ENCODE measurements at regions not wholly inside any gene's neighbourhood (a gene's known extent, or its start where the extent isn't known, plus 50 kb on each side); places are given as distances from the start of the nearest gene placed in this dataset.
"Not testable (repeated sequence)": the region's sequence is repeated elsewhere in the genome, so short reads cannot be mapped to it uniquely, and the experiment has no call there.

DNA sequence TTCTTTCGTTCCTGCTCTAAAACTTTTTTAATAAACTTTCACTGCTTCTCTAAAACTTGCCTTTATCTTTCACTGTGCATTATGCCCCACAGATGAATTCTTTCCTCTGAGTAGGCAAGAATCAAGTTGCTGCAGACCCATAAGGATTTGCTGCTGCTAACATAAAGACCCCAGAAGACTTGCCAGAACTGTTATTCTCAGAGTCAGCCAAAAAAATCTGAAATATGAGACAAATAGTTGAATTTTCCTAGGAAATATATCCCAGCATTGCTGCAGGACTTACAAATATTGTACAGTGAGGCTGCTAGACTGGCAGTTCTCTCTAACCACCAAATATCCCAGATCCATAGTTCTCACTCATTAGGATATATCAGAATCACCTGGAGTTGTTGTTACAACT, 349.1 kb upstream of the FLRT2 start:
- no peaks in the 10 kb centered on the region for H3K9me3 ChIP-seq (ENCODE audit: control insufficient read depth in 2 of 2, insufficient read depth in 1 of 2, low read length in 1 of 2)
- H3K4me3 ChIP-seq (ENCODE audit: low read length in 2 of 2): no peak overlapping the region
- DNase-seq (ENCODE audit: low read depth in 6 of 9, low spot score in 9 of 9): no peak
- no peaks in the 10 kb centered on the region for H3K27me3 ChIP-seq (ENCODE audit: control insufficient read depth in 2 of 2, insufficient read depth in 1 of 2, low read length in 1 of 2)
- WGBS: 100% methylated on average over 1 of the region's 1 CpG
- no peak overlapping the region for H3K27ac ChIP-seq (ENCODE audit: low read depth in 1 of 2, low read length in 1 of 2)
- no peaks in the 10 kb centered on the region for H3K4me1 ChIP-seq (ENCODE audit: control insufficient read depth in 2 of 2, insufficient read depth in 2 of 2, low read length in 2 of 2)
- no peaks in the 10 kb centered on the region for H3K36me3 ChIP-seq (ENCODE audit: control insufficient read depth in 2 of 2, insufficient read depth in 2 of 2, low read length in 1 of 2)

DNA sequence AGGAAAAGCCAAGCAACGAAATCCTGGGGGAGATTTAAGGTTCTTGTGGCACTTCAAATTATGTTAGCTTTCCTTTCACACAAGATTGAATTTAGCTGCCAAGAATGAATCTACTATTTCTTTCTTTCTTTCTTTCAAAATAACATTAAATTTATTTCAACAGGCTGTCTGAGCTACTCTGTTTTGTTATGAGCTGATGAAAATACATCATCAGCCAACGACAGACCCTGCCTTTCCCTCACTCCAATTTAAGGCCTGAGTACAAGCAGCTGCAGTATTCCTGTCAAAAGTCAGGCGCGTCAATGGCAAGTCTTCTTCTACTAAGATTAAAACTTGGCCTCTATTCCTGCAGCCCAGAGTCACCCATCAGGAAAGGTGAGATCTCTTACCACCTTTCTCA, 347.7 kb upstream of the FLRT2 start:
- H3K27ac ChIP-seq (ENCODE audit: low read depth in 1 of 2, low read length in 1 of 2): no peak overlapping the region
- H3K27me3 ChIP-seq (ENCODE audit: control insufficient read depth in 2 of 2, insufficient read depth in 1 of 2, low read length in 1 of 2): no peaks in the 10 kb centered on the region
- H3K36me3 ChIP-seq (ENCODE audit: control insufficient read depth in 2 of 2, insufficient read depth in 2 of 2, low read length in 1 of 2): no peaks in the 10 kb centered on the region
- no peak overlapping the region for H3K4me3 ChIP-seq (ENCODE audit: low read length in 2 of 2)
- DNase-seq (ENCODE audit: low read depth in 6 of 9, low spot score in 9 of 9): no peak
- no peaks in the 10 kb centered on the region for H3K4me1 ChIP-seq (ENCODE audit: control insufficient read depth in 2 of 2, insufficient read depth in 2 of 2, low read length in 2 of 2)
- WGBS: 87% methylated on average over 4 of the region's 4 CpGs
- H3K9me3 ChIP-seq (ENCODE audit: control insufficient read depth in 2 of 2, insufficient read depth in 1 of 2, low read length in 1 of 2): no peaks in the 10 kb centered on the region

DNA sequence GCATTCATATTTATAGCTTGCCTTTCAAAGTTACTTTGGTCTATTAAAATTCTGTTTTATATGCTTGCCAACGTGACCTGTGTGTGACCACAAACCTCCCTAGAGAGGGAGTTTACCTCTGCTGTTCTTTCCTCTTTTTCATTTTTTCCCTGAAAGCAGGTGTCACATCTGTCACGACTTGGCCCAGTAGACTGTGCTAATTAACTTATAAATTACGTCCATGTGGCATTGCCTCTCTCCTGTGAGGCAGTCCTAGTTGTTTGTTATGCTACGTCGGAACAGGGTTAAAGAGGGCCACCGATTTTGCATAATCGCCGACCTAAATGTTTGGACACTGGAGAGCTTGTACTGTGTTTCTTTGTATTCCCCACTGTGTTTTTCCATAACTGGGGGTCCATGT, 343.9 kb upstream of the FLRT2 start:
- WGBS: 69% methylated on average over 8 of the region's 8 CpGs
- Histone ChIP-seq H3K9me3 (ENCODE audit: control insufficient read depth in 2 of 2, insufficient read depth in 1 of 2, low read length in 1 of 2) (no peaks in the 10 kb centered on the region), H3K36me3 (ENCODE audit: control insufficient read depth in 2 of 2, insufficient read depth in 2 of 2, low read length in 1 of 2) (no peaks in the 10 kb centered on the region), H3K4me3 (ENCODE audit: low read length in 2 of 2) (no peak overlapping the region), H3K27me3 (ENCODE audit: control insufficient read depth in 2 of 2, insufficient read depth in 1 of 2, low read length in 1 of 2) (no peaks in the 10 kb centered on the region), H3K4me1 (ENCODE audit: control insufficient read depth in 2 of 2, insufficient read depth in 2 of 2, low read length in 2 of 2) (no peaks in the 10 kb centered on the region), H3K27ac (ENCODE audit: low read depth in 1 of 2, low read length in 1 of 2) (no peak overlapping the region)
- DNase-seq (ENCODE audit: low read depth in 6 of 9, low spot score in 9 of 9): no peak

DNA sequence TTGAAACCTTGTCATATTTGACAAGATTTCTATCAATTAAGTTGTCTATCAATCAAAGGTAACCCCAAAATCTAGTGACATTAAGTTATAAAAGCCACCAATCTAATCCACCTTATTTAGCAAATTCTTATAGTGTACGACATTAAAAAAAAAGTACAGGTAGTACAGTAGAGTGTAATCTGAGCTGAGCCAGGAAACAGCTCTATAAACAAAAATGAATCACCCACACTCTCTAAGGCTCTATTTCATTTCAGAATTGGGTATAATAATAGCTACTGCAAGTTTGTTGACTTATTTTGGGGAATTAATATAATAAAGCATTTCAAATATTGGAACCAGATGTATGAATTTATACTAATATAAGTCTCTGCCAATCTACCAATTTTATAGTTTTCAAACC, 342.4 kb upstream of the FLRT2 start:
- Histone ChIP-seq H3K4me3 (ENCODE audit: low read length in 2 of 2) (no peak overlapping the region), H3K4me1 (ENCODE audit: control insufficient read depth in 2 of 2, insufficient read depth in 2 of 2, low read length in 2 of 2) (no peaks in the 10 kb centered on the region), H3K36me3 (ENCODE audit: control insufficient read depth in 2 of 2, insufficient read depth in 2 of 2, low read length in 1 of 2) (no peaks in the 10 kb centered on the region), H3K9me3 (ENCODE audit: control insufficient read depth in 2 of 2, insufficient read depth in 1 of 2, low read length in 1 of 2) (no peaks in the 10 kb centered on the region), H3K27me3 (ENCODE audit: control insufficient read depth in 2 of 2, insufficient read depth in 1 of 2, low read length in 1 of 2) (no peaks in the 10 kb centered on the region), H3K27ac (ENCODE audit: low read depth in 1 of 2, low read length in 1 of 2) (no peak overlapping the region)
- DNase-seq (ENCODE audit: low read depth in 6 of 9, low spot score in 9 of 9): no peak
- 86% methylated on average over 1 of the region's 1 CpG for WGBS

DNA sequence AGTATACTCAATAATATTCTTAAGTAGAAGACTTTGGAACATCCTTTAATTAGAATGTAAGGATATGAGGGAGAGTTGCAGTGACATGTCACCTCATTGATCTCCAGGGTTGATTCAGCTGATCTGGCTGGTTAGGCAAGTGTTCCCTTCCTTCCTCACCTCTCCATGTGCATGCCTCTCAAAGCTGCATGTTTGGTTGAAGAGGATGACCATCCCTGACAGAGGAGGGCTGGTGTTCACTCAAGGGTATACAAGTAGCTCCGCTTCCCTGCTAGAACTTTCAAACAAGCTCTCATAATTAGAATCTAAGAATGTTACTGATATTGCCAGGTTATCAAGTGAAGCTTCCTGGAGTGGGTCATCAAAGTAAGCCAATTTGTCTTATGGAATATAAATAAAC, 341.1 kb upstream of the FLRT2 start:
- Histone ChIP-seq H3K36me3 (ENCODE audit: control insufficient read depth in 2 of 2, insufficient read depth in 2 of 2, low read length in 1 of 2) (no peaks in the 10 kb centered on the region), H3K9me3 (ENCODE audit: control insufficient read depth in 2 of 2, insufficient read depth in 1 of 2, low read length in 1 of 2) (no peaks in the 10 kb centered on the region), H3K4me3 (ENCODE audit: low read length in 2 of 2) (no peak overlapping the region), H3K27me3 (ENCODE audit: control insufficient read depth in 2 of 2, insufficient read depth in 1 of 2, low read length in 1 of 2) (no peaks in the 10 kb centered on the region), H3K4me1 (ENCODE audit: control insufficient read depth in 2 of 2, insufficient read depth in 2 of 2, low read length in 2 of 2) (no peaks in the 10 kb centered on the region), H3K27ac (ENCODE audit: low read depth in 1 of 2, low read length in 1 of 2) (no peak overlapping the region)
- WGBS: 93% methylated on average over 1 of the region's 1 CpG
- no peak for DNase-seq (ENCODE audit: low read depth in 6 of 9, low spot score in 9 of 9)

DNA sequence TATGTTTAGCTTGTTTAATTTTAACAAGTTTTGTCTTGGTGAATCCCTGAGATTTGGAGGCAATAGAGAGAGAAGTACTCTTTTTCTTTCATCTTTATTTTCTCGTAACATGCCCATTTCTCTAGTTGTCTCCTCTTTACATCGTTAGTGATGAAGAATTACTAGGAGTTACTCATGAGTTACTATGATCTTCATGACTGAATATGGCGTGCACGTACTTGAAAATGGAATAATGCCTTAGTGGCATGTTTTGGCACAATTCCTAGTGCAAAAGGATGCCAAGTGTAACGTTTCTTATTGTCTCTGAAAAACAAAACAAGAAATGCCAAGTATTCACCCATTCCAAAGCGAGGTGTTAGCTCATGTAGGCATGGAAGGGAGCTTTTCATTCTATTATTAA, 340.7 kb upstream of the FLRT2 start:
- not testable (repeated sequence) for H3K27me3 ChIP-seq (ENCODE audit: control insufficient read depth in 2 of 2, insufficient read depth in 1 of 2, low read length in 1 of 2); DNase-seq (ENCODE audit: low read depth in 6 of 9, low spot score in 9 of 9); H3K4me3 ChIP-seq (ENCODE audit: low read length in 2 of 2); H3K36me3 ChIP-seq (ENCODE audit: control insufficient read depth in 2 of 2, insufficient read depth in 2 of 2, low read length in 1 of 2); H3K9me3 ChIP-seq (ENCODE audit: control insufficient read depth in 2 of 2, insufficient read depth in 1 of 2, low read length in 1 of 2); H3K4me1 ChIP-seq (ENCODE audit: control insufficient read depth in 2 of 2, insufficient read depth in 2 of 2, low read length in 2 of 2); H3K27ac ChIP-seq (ENCODE audit: low read depth in 1 of 2, low read length in 1 of 2)
- 94% methylated on average over 6 of the region's 6 CpGs for WGBS

DNA sequence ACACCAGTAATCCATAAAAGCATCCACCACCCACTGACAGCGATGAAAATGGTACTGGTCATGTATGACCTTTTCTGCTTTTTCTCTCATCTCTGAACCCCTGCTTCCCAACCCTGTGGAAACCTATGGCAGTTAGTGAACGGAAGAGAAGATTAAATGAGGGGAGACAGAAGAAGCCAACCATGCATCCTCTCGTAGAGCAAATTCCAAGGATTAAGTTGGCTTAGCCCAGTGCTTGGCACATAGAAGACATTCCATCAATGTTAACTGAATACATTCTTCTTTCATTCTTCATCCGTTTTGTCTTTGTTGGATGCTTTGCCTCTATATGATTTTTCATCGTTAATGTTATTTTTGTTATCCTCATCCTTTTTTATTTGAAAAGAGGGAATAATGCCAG, 339.7 kb upstream of the FLRT2 start:
- no peak for DNase-seq (ENCODE audit: low read depth in 6 of 9, low spot score in 9 of 9)
- Histone ChIP-seq H3K9me3 (ENCODE audit: control insufficient read depth in 2 of 2, insufficient read depth in 1 of 2, low read length in 1 of 2) (no peaks in the 10 kb centered on the region), H3K4me3 (ENCODE audit: low read length in 2 of 2) (no peak overlapping the region)

DNA sequence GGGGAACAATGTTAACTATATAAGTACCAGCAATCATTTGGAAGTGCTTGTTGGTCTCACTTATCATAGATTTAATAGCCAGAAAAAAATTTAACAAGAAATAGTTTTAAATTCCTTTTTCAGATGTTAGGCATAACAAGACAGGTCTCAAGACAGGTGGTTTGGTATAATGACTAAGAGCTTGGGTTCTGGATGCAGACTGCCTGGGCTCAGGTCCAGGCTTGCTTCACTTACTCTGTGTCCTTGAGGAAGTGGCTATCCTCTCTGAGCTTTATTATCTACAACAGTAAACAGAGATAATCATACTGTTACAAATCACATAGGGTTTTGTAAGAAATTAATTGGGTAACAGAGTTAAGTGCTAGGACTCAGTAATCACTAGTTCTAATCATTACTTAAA, 338.0 kb upstream of the FLRT2 start:
- Histone ChIP-seq H3K4me1 (ENCODE audit: control insufficient read depth in 2 of 2, insufficient read depth in 2 of 2, low read length in 2 of 2) (no peaks in the 10 kb centered on the region), H3K27me3 (ENCODE audit: control insufficient read depth in 2 of 2, insufficient read depth in 1 of 2, low read length in 1 of 2) (no peaks in the 10 kb centered on the region), H3K4me3 (ENCODE audit: low read length in 2 of 2) (no peak overlapping the region), H3K9me3 (ENCODE audit: control insufficient read depth in 2 of 2, insufficient read depth in 1 of 2, low read length in 1 of 2) (no peaks in the 10 kb centered on the region), H3K36me3 (ENCODE audit: control insufficient read depth in 2 of 2, insufficient read depth in 2 of 2, low read length in 1 of 2) (no peaks in the 10 kb centered on the region), H3K27ac (ENCODE audit: low read depth in 1 of 2, low read length in 1 of 2) (no peak overlapping the region)
- no peak for DNase-seq (ENCODE audit: low read depth in 6 of 9, low spot score in 9 of 9)

More for the DNA sequence above, 339.7 kb upstream of the FLRT2 start:
- H3K27ac ChIP-seq (ENCODE audit: low read depth in 1 of 2, low read length in 1 of 2): no peak overlapping the region
- no peaks in the 10 kb centered on the region for H3K4me1 ChIP-seq (ENCODE audit: control insufficient read depth in 2 of 2, insufficient read depth in 2 of 2, low read length in 2 of 2)
- 96% methylated on average over 5 of the region's 5 CpGs for WGBS
- no peaks in the 10 kb centered on the region for H3K36me3 ChIP-seq (ENCODE audit: control insufficient read depth in 2 of 2, insufficient read depth in 2 of 2, low read length in 1 of 2)
- H3K27me3 ChIP-seq (ENCODE audit: control insufficient read depth in 2 of 2, insufficient read depth in 1 of 2, low read length in 1 of 2): no peaks in the 10 kb centered on the region

DNA sequence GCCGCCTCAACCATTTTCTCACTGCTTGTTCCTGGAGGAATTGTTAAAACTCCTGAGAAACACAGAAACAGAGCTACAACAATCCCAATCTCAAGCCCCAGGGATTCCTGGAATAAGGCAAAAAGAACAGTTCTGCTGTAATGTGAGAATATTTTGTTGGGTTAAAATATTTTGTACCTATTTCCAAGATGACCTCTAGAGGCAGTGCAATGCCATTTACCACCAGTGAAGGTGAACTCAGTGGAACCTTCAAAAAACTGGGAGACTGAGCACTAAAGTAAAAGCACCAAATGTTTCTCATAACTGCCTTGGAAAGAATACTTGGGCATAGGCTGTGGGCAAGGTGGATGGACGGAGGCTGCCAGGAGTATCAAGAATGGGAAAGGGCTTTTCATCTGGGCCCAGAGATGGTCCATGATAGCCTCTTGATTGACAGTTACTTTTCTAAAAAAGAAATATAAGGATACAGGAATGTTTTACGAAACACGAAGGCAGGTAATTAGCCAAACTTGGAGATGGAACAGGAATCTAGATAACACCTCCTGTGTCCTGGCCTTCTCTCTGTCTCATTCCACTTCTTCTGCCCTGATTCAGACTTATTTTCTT, 334.0 kb upstream of the FLRT2 start:
- Histone ChIP-seq H3K4me3 (ENCODE audit: low read length in 2 of 2) (no peak overlapping the region), H3K27ac (ENCODE audit: low read depth in 1 of 2, low read length in 1 of 2) (no peak overlapping the region), H3K36me3 (ENCODE audit: control insufficient read depth in 2 of 2, insufficient read depth in 2 of 2, low read length in 1 of 2) (no peaks in the 10 kb centered on the region), H3K27me3 (ENCODE audit: control insufficient read depth in 2 of 2, insufficient read depth in 1 of 2, low read length in 1 of 2) (no peaks in the 10 kb centered on the region), H3K4me1 (ENCODE audit: control insufficient read depth in 2 of 2, insufficient read depth in 2 of 2, low read length in 2 of 2) (no peaks in the 10 kb centered on the region), H3K9me3 (ENCODE audit: control insufficient read depth in 2 of 2, insufficient read depth in 1 of 2, low read length in 1 of 2) (no peaks in the 10 kb centered on the region)
- DNase-seq (ENCODE audit: low read depth in 6 of 9, low spot score in 9 of 9): no peak
- WGBS: 97% methylated on average over 4 of the region's 4 CpGs

DNA sequence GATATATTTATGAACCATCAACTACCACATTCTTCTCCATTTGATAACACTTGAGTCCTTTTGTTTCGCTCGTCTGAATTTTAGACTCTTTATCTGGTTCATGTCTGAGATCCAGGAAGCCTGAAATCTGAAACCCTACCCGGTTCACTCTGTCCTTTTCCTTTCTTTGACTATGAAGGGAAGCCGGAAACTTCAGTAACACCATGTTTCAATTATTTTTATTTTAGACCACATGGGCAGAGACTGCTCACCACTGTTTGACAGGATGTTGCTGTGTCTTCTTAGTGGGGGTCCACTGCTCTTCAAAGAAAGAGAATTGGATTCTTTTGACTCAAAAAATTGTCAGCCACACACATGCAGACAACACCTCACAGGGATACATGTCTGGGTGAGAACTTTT, 331.9 kb upstream of the FLRT2 start:
- H3K27ac ChIP-seq (ENCODE audit: low read depth in 1 of 2, low read length in 1 of 2): no peak overlapping the region
- H3K27me3 ChIP-seq (ENCODE audit: control insufficient read depth in 2 of 2, insufficient read depth in 1 of 2, low read length in 1 of 2): no peaks in the 10 kb centered on the region
- no peak overlapping the region for H3K4me3 ChIP-seq (ENCODE audit: low read length in 2 of 2)
- no peaks in the 10 kb centered on the region for H3K9me3 ChIP-seq (ENCODE audit: control insufficient read depth in 2 of 2, insufficient read depth in 1 of 2, low read length in 1 of 2)
- WGBS: 93% methylated on average over 4 of the region's 4 CpGs
- no peaks in the 10 kb centered on the region for H3K36me3 ChIP-seq (ENCODE audit: control insufficient read depth in 2 of 2, insufficient read depth in 2 of 2, low read length in 1 of 2)
- DNase-seq (ENCODE audit: low read depth in 6 of 9, low spot score in 9 of 9): no peak
- H3K4me1 ChIP-seq (ENCODE audit: control insufficient read depth in 2 of 2, insufficient read depth in 2 of 2, low read length in 2 of 2): no peaks in the 10 kb centered on the region

Data from thymus (tissue), 11 donors.